ENCODE measurements at regions not wholly inside any gene's neighbourhood (a gene's known extent, or its start where the extent isn't known, plus 50 kb on each side); places are given as distances from the start of the nearest gene placed in this dataset.

GRCh38 chr10:31095677-31096560 is 64.3 kb upstream of the ZNF438 start:
- no peaks in the 10 kb centered on the region for H3K9me3 ChIP-seq
- H3K4me3 ChIP-seq, result no peak overlapping the region
- H3K27me3 ChIP-seq, result no peaks in the 10 kb centered on the region
- intact Hi-C loops (cut with DNase I), result no loop called here
- no peak for DNase-seq
- no peak overlapping the region for H3K27ac ChIP-seq
- TF ChIP-seq CTCF (IDR thresholded peaks at IDR 0.05), result no peak
- no peak for ATAC-seq
- no peaks in the 10 kb centered on the region for H3K36me3 ChIP-seq
- peaks cover 0 to 9% of the 10 kb centered on the region in 2 donors for H3K4me1 ChIP-seq

GRCh38 chr10:31098046-31098445 is 66.4 kb upstream of the ZNF438 start:
- TF ChIP-seq CTCF (IDR thresholded peaks at IDR 0.05), result no peak
- H3K4me3 ChIP-seq, result no peak overlapping the region
- no peak overlapping the region for H3K27ac ChIP-seq
- no peaks in the 10 kb centered on the region for H3K36me3 ChIP-seq
- ATAC-seq (no peak), DNase-seq (no peak)
- peaks cover 5 to 19% of the 10 kb centered on the region in 2 donors for H3K4me1 ChIP-seq
- no peaks in the 10 kb centered on the region for H3K27me3 ChIP-seq
- intact Hi-C loops (cut with DNase I), result no loop called here
- no peaks in the 10 kb centered on the region for H3K9me3 ChIP-seq

GRCh38 chr10:31099094-31099493 is 67.4 kb upstream of the ZNF438 start:
- Histone ChIP-seq H3K36me3 (no peaks in the 10 kb centered on the region), H3K4me3 (no peak overlapping the region), H3K4me1 (peaks cover 5 to 19% of the 10 kb centered on the region in 2 donors), H3K9me3 (no peaks in the 10 kb centered on the region), H3K27me3 (no peaks in the 10 kb centered on the region), H3K27ac (no peak overlapping the region)
- TF ChIP-seq CTCF (IDR thresholded peaks at IDR 0.05), result no peak
- ATAC-seq, result no peak
- intact Hi-C loops (cut with DNase I), result no loop called here
- no peak for DNase-seq

- Histone ChIP-seq H3K27ac (no peak overlapping the region), H3K9me3 (no peaks in the 10 kb centered on the region), H3K4me1 (peaks cover 5 to 19% of the 10 kb centered on the region in 2 donors), H3K36me3 (no peaks in the 10 kb centered on the region), H3K4me3 (no peak overlapping the region), H3K27me3 (no peaks in the 10 kb centered on the region)
- TF ChIP-seq CTCF (IDR thresholded peaks at IDR 0.05), result no peak
- ATAC-seq (peak; percentile 56), DNase-seq (no peak)
- intact Hi-C loops (cut with DNase I), result no loop called here
These were observed 68.0 kb upstream of the ZNF438 start for GRCh38 chr10:31099664-31100063.

GRCh38 chr10:31100115-31100601 is 68.5 kb upstream of the ZNF438 start:
- no peak for TF ChIP-seq CTCF (IDR thresholded peaks at IDR 0.05)
- no peak overlapping the region for H3K27ac ChIP-seq
- intact Hi-C loops (cut with DNase I), result no loop called here
- H3K36me3 ChIP-seq, result no peaks in the 10 kb centered on the region
- H3K4me3 ChIP-seq, result no peak overlapping the region
- H3K27me3 ChIP-seq, result no peaks in the 10 kb centered on the region
- no peaks in the 10 kb centered on the region for H3K9me3 ChIP-seq
- ATAC-seq (no peak), DNase-seq (no peak)
- H3K4me1 ChIP-seq, result peaks cover 5 to 19% of the 10 kb centered on the region in 2 donors

All from left lung (tissue), 4 donors.